GM12878 (cell line): ENCODE measurements at regions not wholly inside any gene's neighbourhood (a gene's known extent, or its start where the extent isn't known, plus 50 kb on each side); places are given as distances from the start of the nearest gene placed in this dataset.

Experiments used
- ATAC-seq: fragments of 200-7000 bp; cut with Tn5 transposase; 3 replicates; pipeline ENCODE4 v1.9.1; 2020; ENCODE audit warnings: mild to moderate bottlenecking, moderate library complexity
- BruUV-seq: library from RNA; stranded (reverse); fragments of 400-500 nt; replicated peaks from 2 replicates; lab custom pipeline; 2021; lab: Mats Ljungman, UMichigan
- CTCF ChIA-PET: fragments of 300-600 bp; sonication (Branson Sonifier 250); formaldehyde crosslinking; extraction: SDS; loops from one replicate; lab custom pipeline; 2021; ENCODE audit warnings: inconsistent platforms; lab: Yijun Ruan, JAX
- POLR2A ChIA-PET: fragments of 350-600 bp; formaldehyde crosslinking; extraction: SDS; loops from one replicate; lab custom pipeline; 2021; ENCODE audit warnings: inconsistent platforms; lab: Charles Lee
- RAD21 ChIA-PET: fragments of 300-600 bp; sonication (Branson Sonifier 250); formaldehyde crosslinking; loops from one replicate; lab custom pipeline; 2023; ENCODE audit warnings: antibody characterized with exemption; ENCODE audit not compliant: unreplicated experiment; lab: Charles Lee
- SMC1A ChIA-PET: fragments of 300-600 bp; sonication (Branson Sonifier 250); formaldehyde crosslinking; loops from one replicate; lab custom pipeline; 2023; ENCODE audit not compliant: unreplicated experiment, uncharacterized antibody; lab: Charles Lee
- DNase-seq: peaks from one replicate; pipeline ENCODE4 v3.0.0-alpha.2; 2011; ENCODE audit warnings: low read depth, low spot score
- FAIRE-seq: peaks from 3 replicates; lab custom pipeline; 2011; peaks lifted over from hg19 to GRCh38; lab: Jason Lieb, UNC
- H2AFZ ChIP-seq: 2 replicates; pipeline ENCODE4 v1.6.0; 2011; ENCODE audit warnings: low read depth, low read length, control low read depth; ENCODE audit not compliant: control insufficient read depth
- H3K27ac ChIP-seq: 2 replicates; pipeline ENCODE4 v1.5.1; 2011; ENCODE audit warnings: control low read depth; ENCODE audit not compliant: control insufficient read depth, insufficient read depth
- H3K27me3 ChIP-seq, 2 experiments: replicated peaks in 1 of 2; 2 replicates each; pipeline versions ENCODE4 v1.6.0 to v1.6.1; 2011; ENCODE audit warnings: low read length in 1 of 2; ENCODE audit not compliant: control insufficient read depth in 2 of 2, insufficient read depth in 2 of 2
- H3K36me3 ChIP-seq, 2 experiments: 2 replicates each; pipeline ENCODE4 v1.5.1; 2011; ENCODE audit warnings: low read length in 1 of 2; ENCODE audit not compliant: control insufficient read depth in 2 of 2, insufficient read depth in 2 of 2
- H3K4me1 ChIP-seq: 2 replicates; pipeline ENCODE4 v1.6.1; 2011; ENCODE audit warnings: mild to moderate bottlenecking, low read length, moderate library complexity, mixed read lengths; ENCODE audit not compliant: control insufficient read depth, insufficient read depth
- H3K4me2 ChIP-seq: 2 replicates; pipeline ENCODE4 v1.6.0; 2011; ENCODE audit warnings: control low read depth; ENCODE audit not compliant: control insufficient read depth, insufficient read depth
- H3K4me3 ChIP-seq: fragments of 200-600 bp; sonication (generic); 2 replicates; pipeline ENCODE4 v1.5.1; 2016
- H3K79me2 ChIP-seq: 2 replicates; pipeline ENCODE4 v1.6.0; 2011; ENCODE audit warnings: low read length; ENCODE audit not compliant: control insufficient read depth, insufficient read depth
- H3K9ac ChIP-seq: 2 replicates; pipeline ENCODE4 v1.8.0; 2011; ENCODE audit warnings: low read length, control low read depth, mixed read lengths; ENCODE audit not compliant: control insufficient read depth, insufficient read depth
- H3K9me3 ChIP-seq: replicated peaks from 3 replicates; pipeline ENCODE4 v1.5.1; 2011; ENCODE audit warnings: mild to moderate bottlenecking, low read length; ENCODE audit not compliant: control insufficient read depth, insufficient read depth
- H4K20me1 ChIP-seq: 2 replicates; pipeline ENCODE4 v1.6.0; 2011; ENCODE audit not compliant: control insufficient read depth, insufficient read depth
- EZH2 ChIP-seq: IDR thresholded peaks from 2 replicates; pipeline ENCODE4 v1.6.1; 2012; ENCODE audit warnings: low read depth, mild to moderate bottlenecking, control low read depth, inconsistent platforms, low read length, borderline replicate concordance; ENCODE audit not compliant: control insufficient read depth
- MXI1 ChIP-seq: fragments of 150-350 bp; IDR thresholded peaks from 2 replicates; pipeline ENCODE4 v1.6.1; 2011; ENCODE audit warnings: low read depth, mild to moderate bottlenecking, inconsistent platforms, low read length, improper control_type of control experiment
- MYC ChIP-seq: IDR thresholded peaks from 2 replicates; pipeline ENCODE4 v1.6.1; 2011; ENCODE audit warnings: mild to moderate bottlenecking, low read length, moderate library complexity, inconsistent platforms; ENCODE audit not compliant: insufficient read depth, insufficient replicate concordance, insufficient read length, severe bottlenecking
- NR2F1 ChIP-seq: fragments of 450-650 bp; conservative IDR thresholded peaks from 2 replicates; pipeline ENCODE4 v1.6.1; 2017; ENCODE audit warnings: mild to moderate bottlenecking
- POLR2AphosphoS5 ChIP-seq: IDR thresholded peaks from 2 replicates; pipeline ENCODE4 v1.6.1; 2011; ENCODE audit warnings: mild to moderate bottlenecking, low read length, inconsistent platforms
- RBBP5 ChIP-seq: fragments of 200-600 bp; sonication (generic); conservative IDR thresholded peaks from 2 replicates; pipeline ENCODE4 v1.6.1; 2016
- SMAD5 ChIP-seq: IDR thresholded peaks from 2 replicates; pipeline ENCODE4 v1.6.1; 2016; ENCODE audit warnings: antibody characterized with exemption, low read depth
- SPI1 ChIP-seq: IDR thresholded peaks from 2 replicates; pipeline ENCODE4 v1.6.1; 2011; ENCODE audit warnings: low read depth, mild to moderate bottlenecking, low read length, moderate library complexity, borderline replicate concordance; ENCODE audit not compliant: insufficient read depth
- ZNF622 ChIP-seq: fragments of 450-650 bp; IDR thresholded peaks from 2 replicates; pipeline ENCODE4 v1.6.1; 2017; ENCODE audit warnings: mild to moderate bottlenecking, inconsistent platforms
- WGBS: methylation state at CpG from one replicate; pipeline ENCODE4 v1.1.6; 2016; ENCODE audit warnings: low lambda C conversion rate; ENCODE audit not compliant: insufficient replicate concordance, insufficient coverage; ENCODE audit errors: missing lambda C conversion rate; 5-methylcytosine and 5-hydroxymethylcytosine counted together
- in situ Hi-C: fragments of 300-500 bp; cut with MboI; formaldehyde crosslinking; loops from 9 replicates; pipeline ENCODE4 v1.14.3; 2018; ENCODE audit warnings: mixed read lengths
- intact Hi-C: fragments of 100-400 bp; cut with micrococcal nuclease; formaldehyde crosslinking; loops from one replicate; pipeline ENCODE4 v1.14.2; 2022; ENCODE audit not compliant: unreplicated experiment
- TF ChIP-seq, protein P1 (sequence below): IDR thresholded peaks from 2 replicates; pipeline ENCODE4 v1.6.1; 2012; ENCODE audit warnings: low read length, inconsistent platforms
- TF ChIP-seq, protein P2 (sequence below): IDR thresholded peaks from 2 replicates; pipeline ENCODE4 v1.6.1; 2012; ENCODE audit warnings: low read depth, low read length, improper control_type of control experiment

DNA sequence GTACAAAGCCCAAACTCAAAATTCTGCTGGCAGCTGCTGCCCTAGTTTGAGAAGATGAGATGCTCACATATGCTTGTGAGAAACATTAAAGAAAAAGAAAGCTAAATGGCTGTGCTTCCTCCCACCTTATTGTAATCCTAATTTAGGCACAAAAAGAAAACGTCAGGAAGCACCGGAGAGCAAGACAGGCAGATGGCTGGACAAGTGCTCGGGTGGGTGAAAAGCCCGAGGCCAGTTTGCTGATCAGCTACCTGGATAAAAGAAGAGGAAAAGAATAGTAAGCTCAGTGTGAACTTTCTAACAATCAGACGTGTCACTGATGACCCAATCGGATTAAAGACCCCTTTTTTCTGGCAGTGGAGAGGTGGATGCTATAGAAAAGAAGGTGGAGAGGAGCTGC is 368.0 kb upstream of the ATP10A start:
- SMC1A ChIA-PET = no interaction called here
- no peaks in the 10 kb centered on the region; a peak in 1 of 4 replicates for H3K27me3 ChIP-seq
- CTCF ChIA-PET = no interaction called here
- DNase-seq = no peak
- TF ChIP-seq RBBP5 (no peak), POLR2AphosphoS5 (no peak), SPI1 (no peak), NR2F1 (no peak), ZNF622 (no peak), MXI1 (no peak), SMAD5 (no peak), MYC (no peak), EZH2 (no peak)
- TF ChIP-seq, protein P1, sequence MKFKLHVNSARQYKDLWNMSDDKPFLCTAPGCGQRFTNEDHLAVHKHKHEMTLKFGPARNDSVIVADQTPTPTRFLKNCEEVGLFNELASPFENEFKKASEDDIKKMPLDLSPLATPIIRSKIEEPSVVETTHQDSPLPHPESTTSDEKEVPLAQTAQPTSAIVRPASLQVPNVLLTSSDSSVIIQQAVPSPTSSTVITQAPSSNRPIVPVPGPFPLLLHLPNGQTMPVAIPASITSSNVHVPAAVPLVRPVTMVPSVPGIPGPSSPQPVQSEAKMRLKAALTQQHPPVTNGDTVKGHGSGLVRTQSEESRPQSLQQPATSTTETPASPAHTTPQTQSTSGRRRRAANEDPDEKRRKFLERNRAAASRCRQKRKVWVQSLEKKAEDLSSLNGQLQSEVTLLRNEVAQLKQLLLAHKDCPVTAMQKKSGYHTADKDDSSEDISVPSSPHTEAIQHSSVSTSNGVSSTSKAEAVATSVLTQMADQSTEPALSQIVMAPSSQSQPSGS = no peak
- TF ChIP-seq, protein P2, sequence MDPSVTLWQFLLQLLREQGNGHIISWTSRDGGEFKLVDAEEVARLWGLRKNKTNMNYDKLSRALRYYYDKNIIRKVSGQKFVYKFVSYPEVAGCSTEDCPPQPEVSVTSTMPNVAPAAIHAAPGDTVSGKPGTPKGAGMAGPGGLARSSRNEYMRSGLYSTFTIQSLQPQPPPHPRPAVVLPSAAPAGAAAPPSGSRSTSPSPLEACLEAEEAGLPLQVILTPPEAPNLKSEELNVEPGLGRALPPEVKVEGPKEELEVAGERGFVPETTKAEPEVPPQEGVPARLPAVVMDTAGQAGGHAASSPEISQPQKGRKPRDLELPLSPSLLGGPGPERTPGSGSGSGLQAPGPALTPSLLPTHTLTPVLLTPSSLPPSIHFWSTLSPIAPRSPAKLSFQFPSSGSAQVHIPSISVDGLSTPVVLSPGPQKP = no peak
- no peaks in the 10 kb centered on the region; the same call in 2 of the 3 replicates for H3K9me3 ChIP-seq
- H4K20me1 ChIP-seq = no peaks in the 10 kb centered on the region
- H3K4me2 ChIP-seq = no peak overlapping the region
- no peak for FAIRE-seq
- no peak overlapping the region for H3K27ac ChIP-seq
- H3K4me3 ChIP-seq = no peak overlapping the region
- no peaks in the 10 kb centered on the region for H3K79me2 ChIP-seq
- no peak for ATAC-seq
- BruUV-seq = no TSS peak
- POLR2A ChIA-PET = no interaction called here
- in situ Hi-C loops (no loop called here), intact Hi-C loops (no loop called here)
- WGBS = 29% methylated on average over 6 of the region's 6 CpGs
- no peaks in the 10 kb centered on the region for H3K4me1 ChIP-seq
- no peak overlapping the region for H3K9ac ChIP-seq
- no peaks in the 10 kb centered on the region for H3K36me3 ChIP-seq
- RAD21 ChIA-PET = no interaction called here
- H2AFZ ChIP-seq = no peak overlapping the region
